Gastrocnemius medialis (tissue), 4 donors: ENCODE measurements at regions not wholly inside any gene's neighbourhood (a gene's known extent, or its start where the extent isn't known, plus 50 kb on each side); places are given as distances from the start of the nearest gene placed in this dataset.
"Not testable (repeated sequence)": the region's sequence is repeated elsewhere in the genome, so short reads cannot be mapped to it uniquely, and the experiment has no call there.

Experiments
- ATAC-seq, 2 donors: fragments of 150-250 bp; one replicate each; pipeline ENCODE4 v1.9.1; 2016
- DNase-seq, 2 donors: peaks; one replicate each; pipeline ENCODE4 v3.0.0-alpha.2; 2019
- H3K27ac ChIP-seq, 4 donors: fragments of 200-600 bp; sonication (generic); 1 replicate in 1 of 4; 2 replicates in 3 of 4; pipeline ENCODE4 v1.5.1; 2016 to 2018; ENCODE audit warnings: mild to moderate bottlenecking in 2 of 4, moderate library complexity in 1 of 4
- H3K27me3 ChIP-seq, 3 donors: fragments of 200-600 bp; sonication (generic) in 2 of 3; 1 replicate in 1 of 3; 2 replicates in 2 of 3; pipeline versions ENCODE4 v1.5.1 to v1.6.0; 2016 to 2019; ENCODE audit warnings: mild to moderate bottlenecking in 1 of 3, moderate library complexity in 1 of 3
- H3K36me3 ChIP-seq, 2 donors: fragments of 200-600 bp; sonication (generic) in 1 of 2; one replicate each; pipeline ENCODE4 v1.5.1; 2017 to 2018
- H3K4me1 ChIP-seq, 2 donors: fragments of 200-600 bp; sonication (generic) in 1 of 2; one replicate each; pipeline ENCODE4 v1.5.1; 2016 to 2017; ENCODE audit warnings: mild to moderate bottlenecking in 2 of 2
- H3K4me3 ChIP-seq, 4 donors: fragments of 200-600 bp; sonication (generic) in 3 of 4; 1 replicate in 1 of 4; 2 replicates in 3 of 4; pipeline ENCODE4 v1.5.1; 2016 to 2019; ENCODE audit warnings: mild to moderate bottlenecking in 2 of 4
- H3K9me3 ChIP-seq, 3 donors: fragments of 200-600 bp; sonication (generic) in 2 of 3; 1 replicate in 1 of 3; 2 replicates in 2 of 3; pipeline ENCODE4 v1.5.1; 2016 to 2019
- CTCF ChIP-seq, 5 experiments: fragments of 450-650 bp in 3 of 5; fragments of 200-600 bp in 2 of 5; sonication (generic) in 2 of 5; IDR thresholded peaks in 4 of 5; conservative IDR thresholded peaks in 1 of 5; 1 replicate in 4 of 5; 2 replicates in 1 of 5; pipeline ENCODE4 v1.5.1; 2016 to 2019; ENCODE audit warnings: antibody characterized with exemption in 5 of 5, mild to moderate bottlenecking in 3 of 5, moderate library complexity in 3 of 5
- POLR2A ChIP-seq, 2 donors: fragments of 450-650 bp; IDR thresholded peaks; one replicate each; pipeline ENCODE4 v1.6.1; 2017; ENCODE audit warnings: antibody characterized with exemption in 2 of 2, mild to moderate bottlenecking in 2 of 2, moderate library complexity in 2 of 2
- in situ Hi-C, 4 donors: fragments of 200-750 bp; cut with MboI; loops; one replicate each; pipeline versions ENCODE4 v1.15.0 to v1.8.0; 2017; ENCODE audit warnings: low sequenced_read_pairs in 4 of 4
- intact Hi-C: fragments of 100-400 bp; cut with DNase I; formaldehyde crosslinking; loops from one replicate; pipeline ENCODE4 v1.15.1; 2023; ENCODE audit warnings: low total_unique reads

- no peak for ATAC-seq
- no peak overlapping the region for H3K4me3 ChIP-seq
- in situ Hi-C loops (no loop called here), intact Hi-C loops (no loop called here)
- H3K4me1 ChIP-seq = no peaks in the 10 kb centered on the region
- no peaks in the 10 kb centered on the region for H3K9me3 ChIP-seq
- DNase-seq = no peak
- H3K36me3 ChIP-seq = no peaks in the 10 kb centered on the region
- no peaks in the 10 kb centered on the region for H3K27me3 ChIP-seq
- no peak overlapping the region for H3K27ac ChIP-seq
- TF ChIP-seq POLR2A (IDR thresholded peaks at IDR 0.05) (no peak), CTCF (IDR thresholded peaks at IDR 0.05 in 4 of 5, conservative IDR thresholded peaks at IDR 0.05 in 1 of 5) (no peak)
These were observed 292.8 kb downstream of the LNPK start for GRCh38 chr2:175709248-175709647.

GRCh38 chr2:175707322-175707721 is 294.7 kb downstream of the LNPK start:
- in situ Hi-C loops = no loop called here
- Histone ChIP-seq H3K9me3 (no peaks in the 10 kb centered on the region), H3K4me1 (no peaks in the 10 kb centered on the region), H3K27me3 (no peaks in the 10 kb centered on the region), H3K36me3 (no peaks in the 10 kb centered on the region), H3K4me3 (no peak overlapping the region), H3K27ac (no peak overlapping the region)
- intact Hi-C loops = no loop called here
- ATAC-seq (no peak), DNase-seq (no peak)
- no peak for TF ChIP-seq POLR2A (IDR thresholded peaks at IDR 0.05)
- no peak for TF ChIP-seq CTCF (IDR thresholded peaks at IDR 0.05 in 4 of 5, conservative IDR thresholded peaks at IDR 0.05 in 1 of 5)

GRCh38 chr2:175704568-175704967 is 297.5 kb downstream of the LNPK start:
- H3K27ac ChIP-seq, H3K4me1 ChIP-seq, in situ Hi-C loops, DNase-seq, intact Hi-C loops, H3K36me3 ChIP-seq, H3K9me3 ChIP-seq, ATAC-seq, H3K4me3 ChIP-seq, H3K27me3 ChIP-seq: not testable (repeated sequence)

- intact Hi-C loops (no loop called here), in situ Hi-C loops (no loop called here)
- Histone ChIP-seq H3K27me3 (peaks cover 0 to 6% (median 4%) of the 10 kb centered on the region in 3 donors), H3K4me1 (no peaks in the 10 kb centered on the region), H3K9me3 (no peaks in the 10 kb centered on the region), H3K27ac (no peak overlapping the region), H3K36me3 (no peaks in the 10 kb centered on the region), H3K4me3 (no peak overlapping the region)
- DNase-seq (no peak), ATAC-seq (no peak)
- TF ChIP-seq CTCF (IDR thresholded peaks at IDR 0.05 in 4 of 5, conservative IDR thresholded peaks at IDR 0.05 in 1 of 5) (no peak), POLR2A (IDR thresholded peaks at IDR 0.05) (no peak)
These were observed 304.0 kb downstream of the LNPK start for GRCh38 chr2:175698061-175698460.

GRCh38 chr2:175690113-175690837 is 311.8 kb downstream of the LNPK start:
- intact Hi-C loops = loop anchor here (1.0 to 2.0 kb wide), 2 partner anchors 313 to 396 kb away; partner anchors contain the start of gene LNPK
- DNase-seq = no peak
- ATAC-seq = peak; percentile 69 to 85
- H3K27ac ChIP-seq = no peak overlapping the region
- no peaks in the 10 kb centered on the region for H3K36me3 ChIP-seq
- TF ChIP-seq CTCF (IDR thresholded peaks at IDR 0.05 in 4 of 5, conservative IDR thresholded peaks at IDR 0.05 in 1 of 5) (peak; percentile 68 to 89 (median 82)), POLR2A (IDR thresholded peaks at IDR 0.05) (no peak)
- in situ Hi-C loops = no loop called here
- no peaks in the 10 kb centered on the region for H3K4me1 ChIP-seq
- H3K4me3 ChIP-seq = no peak overlapping the region
- H3K9me3 ChIP-seq = no peaks in the 10 kb centered on the region
- peaks cover 0 to 14% (median 2%) of the 10 kb centered on the region in 3 donors for H3K27me3 ChIP-seq
